ENCODE measurements at regions not wholly inside any gene's neighbourhood (a gene's known extent, or its start where the extent isn't known, plus 50 kb on each side); places are given as distances from the start of the nearest gene placed in this dataset.

GRCh38 chr10:84783386-84783785, 455.0 kb downstream of the CCSER2 start:
- 0% methylated on average over 1 of the region's 1 CpG for WGBS (ENCODE audit: insufficient coverage, low coverage, missing lambda C conversion rate)
- H3K4me1 ChIP-seq (replicated peaks in 1 of 2; ENCODE audit: control insufficient read depth in 2 of 2, insufficient read depth in 2 of 2, low read length in 2 of 2), result no peaks in the 10 kb centered on the region
- POLR2A ChIA-PET, result no interaction called here
- H3K4me3 ChIP-seq, result no peak overlapping the region
- no peak for TF ChIP-seq ZFP91 (CRISPR knock-in tag; IDR thresholded peaks at IDR 0.05)
- no peak for TF ChIP-seq KAT8 (IDR thresholded peaks at IDR 0.05; ENCODE audit: low read depth)
- TF ChIP-seq CTCF (IDR thresholded peaks at IDR 0.05 in 2 of 3, conservative IDR thresholded peaks at IDR 0.05 in 1 of 3; ENCODE audit: insufficient read depth in 2 of 3, low read depth in 1 of 3, low read length in 3 of 3), result peak; percentile 29 to 51 (median 46); a peak in 5 of 6 replicates
- TF ChIP-seq RBM17 (IDR thresholded peaks at IDR 0.05; ENCODE audit: borderline replicate concordance, low read depth, low read length), result no peak
- TF ChIP-seq RAD21 (CRISPR knock-in tag; conservative IDR thresholded peaks at IDR 0.05 in 1 of 2, IDR thresholded peaks at IDR 0.05 in 1 of 2), result peak in 1 of 2 experiments; percentile 60; a peak in 3 of 4 replicates
- TF ChIP-seq RFX5 (IDR thresholded peaks at IDR 0.05; ENCODE audit: low read depth, low read length), result no peak
- peak in 2 of 4 experiments; percentile 19 to 28 for DNase-seq (ENCODE audit: extremely low read depth in 1 of 4, low spot score in 3 of 4)
- FAIRE-seq, result no peak
- H3K9me1 ChIP-seq (ENCODE audit: control insufficient read depth, insufficient read depth, low read length), result no peaks in the 10 kb centered on the region
- no TSS peak for BruUV-seq (replicated peaks)
- no peak overlapping the region for H3K9ac ChIP-seq (ENCODE audit: insufficient read depth in 1 of 2, low read depth in 2 of 2, low read length in 2 of 2)
- H3K79me2 ChIP-seq (ENCODE audit: control insufficient read depth, insufficient read depth, low read length), result no peaks in the 10 kb centered on the region
- H4K20me1 ChIP-seq (replicated peaks; ENCODE audit: control insufficient read depth, insufficient read depth, low read length), result no peaks in the 10 kb centered on the region
- ATAC-seq, result peak; percentile 70
- no peaks in the 10 kb centered on the region for H3K36me3 ChIP-seq (ENCODE audit: control insufficient read depth, insufficient read depth, low read length)
- no peaks in the 10 kb centered on the region for H3K27me3 ChIP-seq (ENCODE audit: control insufficient read depth in 2 of 2, insufficient read depth in 2 of 2, low read length in 2 of 2)
- H3K27ac ChIP-seq (ENCODE audit: extremely low read depth, low read depth, low read length), result no peak overlapping the region
- no peak overlapping the region for H3K4me2 ChIP-seq (ENCODE audit: insufficient read depth, low read length)
- H2AFZ ChIP-seq (ENCODE audit: low read depth, low read length), result no peak overlapping the region
- CTCF ChIA-PET (ENCODE audit: low intra/inter-chr PET ratio), result no interaction called here
- no peaks in the 10 kb centered on the region for H3K9me3 ChIP-seq (replicated peaks; ENCODE audit: control insufficient read depth, insufficient read depth, low read depth, low read length)
- in situ Hi-C loops (cut with MboI), result no loop called here
- intact Hi-C loops (cut with micrococcal nuclease), result no loop called here

Measured in K562 (cell line).